Endothelial cell of umbilical vein (primary cell): ENCODE measurements at regions not wholly inside any gene's neighbourhood (a gene's known extent, or its start where the extent isn't known, plus 50 kb on each side); places are given as distances from the start of the nearest gene placed in this dataset.

Experiments
- BruUV-seq: library from RNA; stranded (reverse); fragments of 400-500 nt; replicated peaks from 2 replicates; lab custom pipeline; 2021; lab: Mats Ljungman, UMichigan
- CTCF ChIA-PET: fragments of 300-600, 350-600 bp; sonication (Branson Sonifier 250); formaldehyde crosslinking; loops from one replicate; lab custom pipeline; 2021; ENCODE audit warnings: antibody characterized with exemption, inconsistent platforms; lab: Charles Lee
- POLR2A ChIA-PET: fragments of 300-600, 350-600 bp; sonication (Branson Sonifier 250); formaldehyde crosslinking; loops from one replicate; lab custom pipeline; 2021; ENCODE audit warnings: antibody characterized with exemption, inconsistent platforms; lab: Charles Lee
- DNase-seq: peaks from one replicate; pipeline ENCODE4 v3.0.0-alpha.2; 2011; ENCODE audit warnings: low read depth, low spot score
- FAIRE-seq: peaks from 2 replicates; lab custom pipeline; 2011; peaks lifted over from hg19 to GRCh38; lab: Jason Lieb, UNC
- H2AFZ ChIP-seq: 2 replicates; pipeline ENCODE4 v1.6.0; 2012; ENCODE audit warnings: low read depth, low read length, control low read depth, inconsistent platforms
- H3K27ac ChIP-seq: 2 replicates; pipeline ENCODE4 v1.5.1; 2011; ENCODE audit warnings: low read depth, mild to moderate bottlenecking, control low read depth, low read length, moderate library complexity; ENCODE audit not compliant: insufficient read depth
- H3K27me3 ChIP-seq, 2 experiments: 2 replicates each; pipeline versions ENCODE4 v1.6.0 to v1.6.1; 2011; ENCODE audit warnings: low read length in 2 of 2, mixed read lengths in 1 of 2; ENCODE audit not compliant: control insufficient read depth in 2 of 2, insufficient read depth in 2 of 2
- H3K36me3 ChIP-seq, 2 experiments: 2 replicates in 1 of 2; 3 replicates in 1 of 2; pipeline ENCODE4 v1.5.1; 2011; ENCODE audit warnings: low read length in 2 of 2, mild to moderate bottlenecking in 1 of 2, moderate library complexity in 1 of 2; ENCODE audit not compliant: control insufficient read depth in 2 of 2, insufficient read depth in 2 of 2; ENCODE audit errors: extremely low read depth in 1 of 2
- H3K4me1 ChIP-seq: 3 replicates; pipeline ENCODE4 v1.5.1; 2011; ENCODE audit warnings: mild to moderate bottlenecking, low read length; ENCODE audit not compliant: control insufficient read depth, insufficient read depth; ENCODE audit errors: extremely low read depth
- H3K4me2 ChIP-seq: 2 replicates; pipeline ENCODE4 v1.6.1; 2011; ENCODE audit warnings: low read length, control low read depth, mixed read lengths; ENCODE audit not compliant: insufficient read depth
- H3K4me3 ChIP-seq, 3 experiments: fragments of 200-600 bp in 1 of 3; sonication (generic), shearing (Covaris generic) in 1 of 3; replicated peaks in 1 of 3; 2 replicates each; pipeline ENCODE4 v1.5.1; 2011 to 2016; ENCODE audit warnings: control low read depth in 3 of 3, low read length in 3 of 3, mild to moderate bottlenecking in 2 of 3, inconsistent platforms in 1 of 3, low read depth in 1 of 3, moderate library complexity in 1 of 3; ENCODE audit not compliant: insufficient read depth in 1 of 3
- H3K79me2 ChIP-seq: 2 replicates; pipeline ENCODE4 v1.6.0; 2012; ENCODE audit warnings: low read length, inconsistent platforms; ENCODE audit not compliant: control insufficient read depth, insufficient read depth
- H3K9ac ChIP-seq: replicated peaks from 2 replicates; pipeline ENCODE3; 2011; ENCODE audit warnings: low read length, control low read depth; ENCODE audit not compliant: insufficient read depth; ENCODE audit errors: extremely low read depth
- H3K9me1 ChIP-seq: replicated peaks from 3 replicates; pipeline ENCODE4 v1.6.0; 2011; ENCODE audit warnings: mild to moderate bottlenecking, low read length; ENCODE audit not compliant: control insufficient read depth, insufficient read depth; ENCODE audit errors: extremely low read depth
- H3K9me3 ChIP-seq: replicated peaks from 2 replicates; pipeline ENCODE4 v1.5.1; 2012; ENCODE audit warnings: low read length, inconsistent platforms; ENCODE audit not compliant: control insufficient read depth, insufficient read depth
- H4K20me1 ChIP-seq: replicated peaks from 2 replicates; pipeline ENCODE3; 2011; ENCODE audit warnings: mild to moderate bottlenecking, low read length; ENCODE audit not compliant: control insufficient read depth, insufficient read depth; ENCODE audit errors: extremely low read depth
- EZH2 ChIP-seq: IDR thresholded peaks from 2 replicates; pipeline ENCODE4 v1.6.1; 2012; ENCODE audit warnings: borderline replicate concordance, low read depth, mild to moderate bottlenecking, moderate library complexity, low read length, inconsistent platforms; ENCODE audit not compliant: severe bottlenecking
- FOS ChIP-seq: IDR thresholded peaks from 2 replicates; pipeline ENCODE4 v1.6.1; 2011; ENCODE audit warnings: mild to moderate bottlenecking, low read length, moderate library complexity, borderline replicate concordance; ENCODE audit not compliant: insufficient read depth
- GATA2 ChIP-seq: IDR thresholded peaks from 2 replicates; pipeline ENCODE4 v1.7.0; 2011; ENCODE audit warnings: low read depth, mild to moderate bottlenecking, moderate library complexity, mixed read lengths, low read length; ENCODE audit not compliant: insufficient read length, insufficient read depth
- JUN ChIP-seq: IDR thresholded peaks from 2 replicates; pipeline ENCODE4 v1.6.1; 2011; ENCODE audit warnings: borderline replicate concordance, low read depth; ENCODE audit not compliant: insufficient read length, insufficient read depth
- MYC ChIP-seq: IDR thresholded peaks from one replicate; pipeline ENCODE4 v1.6.1; 2011; ENCODE audit warnings: mild to moderate bottlenecking, low read depth, low read length
- POLR2A ChIP-seq: IDR thresholded peaks from 2 replicates; pipeline ENCODE4 v1.6.1; 2012; ENCODE audit warnings: low read depth, mild to moderate bottlenecking, control low read depth, low read length
- POLR2AphosphoS5 ChIP-seq: IDR thresholded peaks from 2 replicates; pipeline ENCODE4 v1.6.1; 2012; ENCODE audit warnings: low read depth, mild to moderate bottlenecking, control low read depth, low read length, moderate library complexity; ENCODE audit not compliant: insufficient read depth
- dilution Hi-C: fragments of 300-500 bp; cut with MboI; formaldehyde crosslinking; loops from one replicate; pipeline ENCODE4 v1.15.0; 2019; ENCODE audit warnings: low sequenced_read_pairs; ENCODE audit not compliant: extremely low pct_ligation_motif_present
- intact Hi-C: fragments of 100-400 bp; cut with micrococcal nuclease; formaldehyde crosslinking; loops from one replicate; pipeline ENCODE4 v1.10.0; 2022
- TF ChIP-seq, protein P1 (sequence below), 2 donors: IDR thresholded peaks; 1 replicate in 1 of 2; 2 replicates in 1 of 2; pipeline ENCODE4 v1.5.1; 2011; ENCODE audit warnings: low read length in 2 of 2, mild to moderate bottlenecking in 2 of 2, moderate library complexity in 2 of 2, control low read depth in 1 of 2, inconsistent platforms in 1 of 2, low read depth in 1 of 2; ENCODE audit not compliant: insufficient read depth in 1 of 2; ENCODE audit errors: extremely low read depth in 1 of 2
- TF ChIP-seq, protein P2 (sequence below): IDR thresholded peaks from 2 replicates; pipeline ENCODE4 v1.6.1; 2011; ENCODE audit not compliant: insufficient read depth, insufficient read length

DNA sequence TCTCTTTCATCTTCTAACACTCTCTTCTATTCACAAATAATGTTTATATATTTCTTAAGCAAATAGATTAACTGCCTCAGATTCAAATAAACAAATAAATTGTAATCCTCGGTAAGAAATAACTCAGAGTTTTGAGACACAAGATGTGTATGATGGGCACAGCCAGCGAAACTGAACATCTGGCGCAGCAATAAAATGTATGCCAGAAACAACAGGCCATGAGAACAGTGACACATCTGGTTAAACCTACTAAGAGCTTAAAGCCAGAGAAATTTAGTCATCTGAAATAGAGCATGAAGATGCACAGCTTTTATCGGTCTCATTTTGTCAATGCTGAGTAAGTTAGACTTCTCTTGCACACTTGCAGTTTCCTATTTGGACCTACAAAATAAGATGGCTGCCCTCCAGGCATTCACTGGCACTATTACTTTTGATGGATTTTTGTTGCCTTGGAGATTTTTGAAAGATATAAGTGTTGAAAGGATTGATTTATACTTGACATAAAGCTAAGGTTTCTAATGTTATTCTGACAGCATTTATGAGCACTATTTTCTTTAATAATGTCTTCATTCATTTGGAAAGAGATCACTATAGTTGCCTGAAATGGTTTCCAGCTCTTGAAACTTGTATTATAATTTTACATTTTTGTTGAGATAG, 1444.0 kb downstream of the PCDH18 start:
- Histone ChIP-seq H3K4me1 (no peaks in the 10 kb centered on the region), H3K9ac (no peak overlapping the region), H2AFZ (no peak overlapping the region), H3K27me3 (no peaks in the 10 kb centered on the region), H3K4me2 (no peak overlapping the region), H3K9me1 (no peaks in the 10 kb centered on the region), H3K4me3 (no peak overlapping the region), H3K9me3 (no peaks in the 10 kb centered on the region), H4K20me1 (no peaks in the 10 kb centered on the region), H3K79me2 (no peaks in the 10 kb centered on the region), H3K27ac (no peak overlapping the region), H3K36me3 (no peaks in the 10 kb centered on the region)
- ChIA-PET POLR2A (no interaction called here), CTCF (interaction anchor here (0.9 to 1.1 kb wide), 2 partner anchors 9 kb away, joined by 3 read pairs; no protein-coding TSS in a partner anchor)
- DNase-seq (no peak), FAIRE-seq (no peak)
- TF ChIP-seq POLR2AphosphoS5: no peak
- TF ChIP-seq EZH2: no peak
- TF ChIP-seq FOS: no peak
- TF ChIP-seq POLR2A: no peak
- TF ChIP-seq JUN: no peak
- TF ChIP-seq MYC: no peak
- TF ChIP-seq, protein P1, sequence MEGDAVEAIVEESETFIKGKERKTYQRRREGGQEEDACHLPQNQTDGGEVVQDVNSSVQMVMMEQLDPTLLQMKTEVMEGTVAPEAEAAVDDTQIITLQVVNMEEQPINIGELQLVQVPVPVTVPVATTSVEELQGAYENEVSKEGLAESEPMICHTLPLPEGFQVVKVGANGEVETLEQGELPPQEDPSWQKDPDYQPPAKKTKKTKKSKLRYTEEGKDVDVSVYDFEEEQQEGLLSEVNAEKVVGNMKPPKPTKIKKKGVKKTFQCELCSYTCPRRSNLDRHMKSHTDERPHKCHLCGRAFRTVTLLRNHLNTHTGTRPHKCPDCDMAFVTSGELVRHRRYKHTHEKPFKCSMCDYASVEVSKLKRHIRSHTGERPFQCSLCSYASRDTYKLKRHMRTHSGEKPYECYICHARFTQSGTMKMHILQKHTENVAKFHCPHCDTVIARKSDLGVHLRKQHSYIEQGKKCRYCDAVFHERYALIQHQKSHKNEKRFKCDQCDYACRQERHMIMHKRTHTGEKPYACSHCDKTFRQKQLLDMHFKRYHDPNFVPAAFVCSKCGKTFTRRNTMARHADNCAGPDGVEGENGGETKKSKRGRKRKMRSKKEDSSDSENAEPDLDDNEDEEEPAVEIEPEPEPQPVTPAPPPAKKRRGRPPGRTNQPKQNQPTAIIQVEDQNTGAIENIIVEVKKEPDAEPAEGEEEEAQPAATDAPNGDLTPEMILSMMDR (IDR thresholded peaks at IDR 0.05; ENCODE audit: extremely low read depth in 1 of 2, insufficient read depth in 1 of 2, low read depth in 1 of 2, low read length in 2 of 2): no peak
- TF ChIP-seq, protein P2, sequence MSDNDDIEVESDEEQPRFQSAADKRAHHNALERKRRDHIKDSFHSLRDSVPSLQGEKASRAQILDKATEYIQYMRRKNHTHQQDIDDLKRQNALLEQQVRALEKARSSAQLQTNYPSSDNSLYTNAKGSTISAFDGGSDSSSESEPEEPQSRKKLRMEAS: no peak
- no peak for TF ChIP-seq GATA2
- intact Hi-C loops: no loop called here
- no TSS peak for BruUV-seq
- dilution Hi-C loops: no loop called here
